ENCODE measurements at regions not wholly inside any gene's neighbourhood (a gene's known extent, or its start where the extent isn't known, plus 50 kb on each side); places are given as distances from the start of the nearest gene placed in this dataset.

- Mint-ChIP-seq H3K27me3 (peaks cover 28% of the 10 kb centered on the region), H3K27ac (no peak overlapping the region), H3K9me3 (no peaks in the 10 kb centered on the region), H3K4me3 (no peak overlapping the region), H3K36me3 (ENCODE audit: low read depth) (no peaks in the 10 kb centered on the region), H3K4me1 (ENCODE audit: low read depth) (no peaks in the 10 kb centered on the region)
Observed at GRCh38 chr12:102533483-102534215, 53.3 kb upstream of the IGF1 start.
